GM18511 (cell line): ENCODE measurements at regions not wholly inside any gene's neighbourhood (a gene's known extent, or its start where the extent isn't known, plus 50 kb on each side); places are given as distances from the start of the nearest gene placed in this dataset.

ENCODE experiments used
- ATAC-seq: cut with Tn5 transposase; IDR thresholded peaks from one replicate; pipeline ENCODE4 v1.9.1; 2021; ENCODE audit warnings: mild to moderate bottlenecking, moderate library complexity; ENCODE audit not compliant: unreplicated experiment

GRCh38 chr6:19312241-19312978 is 524.8 kb upstream of the ID4 start:
- ATAC-seq, result no peak

GRCh38 chr6:19317431-19317986 is 519.7 kb upstream of the ID4 start:
- no peak for ATAC-seq

GRCh38 chr6:19319005-19319404 is 518.2 kb upstream of the ID4 start:
- ATAC-seq, result no peak

GRCh38 chr6:19320111-19320581 is 517.0 kb upstream of the ID4 start:
- no peak for ATAC-seq

GRCh38 chr6:19322691-19323485 is 514.3 kb upstream of the ID4 start:
- no peak for ATAC-seq

- no peak for ATAC-seq
These were observed 512.8 kb upstream of the ID4 start for GRCh38 chr6:19324376-19324775.

- no peak for ATAC-seq
These were observed 511.8 kb upstream of the ID4 start for GRCh38 chr6:19325335-19325789.

GRCh38 chr6:19327241-19327640 is 509.9 kb upstream of the ID4 start:
- no peak for ATAC-seq

- no peak for ATAC-seq
These were observed 509.5 kb upstream of the ID4 start for GRCh38 chr6:19327661-19328060.

- no peak for ATAC-seq
These were observed 508.1 kb upstream of the ID4 start for GRCh38 chr6:19329078-19329477.

GRCh38 chr6:19331089-19331488 is 506.1 kb upstream of the ID4 start:
- ATAC-seq, result no peak

GRCh38 chr6:19332806-19333460 is 504.2 kb upstream of the ID4 start:
- ATAC-seq, result no peak

- no peak for ATAC-seq
These were observed 503.2 kb upstream of the ID4 start for GRCh38 chr6:19333936-19334335.

GRCh38 chr6:19336579-19336978 is 500.6 kb upstream of the ID4 start:
- ATAC-seq, result no peak

- ATAC-seq, result no peak
These were observed 500.1 kb upstream of the ID4 start for GRCh38 chr6:19337101-19337500.

GRCh38 chr6:19342616-19343015 is 494.6 kb upstream of the ID4 start:
- no peak for ATAC-seq

- ATAC-seq, result no peak
These were observed 487.7 kb upstream of the ID4 start for GRCh38 chr6:19349429-19349828.

GRCh38 chr6:19354181-19354580 is 483.0 kb upstream of the ID4 start:
- ATAC-seq, result no peak

GRCh38 chr6:19356692-19357091 is 480.5 kb upstream of the ID4 start:
- no peak for ATAC-seq

- no peak for ATAC-seq
These were observed 474.8 kb upstream of the ID4 start for GRCh38 chr6:19362396-19362795.

GRCh38 chr6:19368511-19368910 is 468.7 kb upstream of the ID4 start:
- ATAC-seq, result no peak
